ENCODE measurements at regions not wholly inside any gene's neighbourhood (a gene's known extent, or its start where the extent isn't known, plus 50 kb on each side); places are given as distances from the start of the nearest gene placed in this dataset.

DNA sequence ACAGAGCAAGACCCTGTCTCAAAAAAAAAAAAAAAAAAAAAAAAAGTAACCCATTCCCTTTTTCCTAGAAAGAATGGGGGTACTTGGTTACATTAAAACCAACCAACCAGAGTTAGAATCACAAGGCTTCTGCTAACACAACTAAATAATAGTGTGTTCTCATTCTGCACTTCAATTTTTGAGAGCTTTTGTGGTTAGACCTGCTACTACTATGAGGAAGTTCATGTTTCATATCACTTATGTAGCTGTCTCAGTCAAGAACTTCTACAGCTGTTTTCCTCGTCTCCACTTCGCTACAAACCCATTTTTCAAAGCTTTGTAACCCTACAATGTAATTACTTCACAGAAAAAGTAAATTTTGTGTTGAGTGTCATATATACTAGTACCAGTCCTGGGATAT lies 58.3 kb downstream of the PDHA2 start:
- Histone ChIP-seq H3K4me3 (no peak overlapping the region), H3K27ac (no peak overlapping the region)
- DNase-seq (ENCODE audit: low spot score): no peak
- TF ChIP-seq, protein P1, sequence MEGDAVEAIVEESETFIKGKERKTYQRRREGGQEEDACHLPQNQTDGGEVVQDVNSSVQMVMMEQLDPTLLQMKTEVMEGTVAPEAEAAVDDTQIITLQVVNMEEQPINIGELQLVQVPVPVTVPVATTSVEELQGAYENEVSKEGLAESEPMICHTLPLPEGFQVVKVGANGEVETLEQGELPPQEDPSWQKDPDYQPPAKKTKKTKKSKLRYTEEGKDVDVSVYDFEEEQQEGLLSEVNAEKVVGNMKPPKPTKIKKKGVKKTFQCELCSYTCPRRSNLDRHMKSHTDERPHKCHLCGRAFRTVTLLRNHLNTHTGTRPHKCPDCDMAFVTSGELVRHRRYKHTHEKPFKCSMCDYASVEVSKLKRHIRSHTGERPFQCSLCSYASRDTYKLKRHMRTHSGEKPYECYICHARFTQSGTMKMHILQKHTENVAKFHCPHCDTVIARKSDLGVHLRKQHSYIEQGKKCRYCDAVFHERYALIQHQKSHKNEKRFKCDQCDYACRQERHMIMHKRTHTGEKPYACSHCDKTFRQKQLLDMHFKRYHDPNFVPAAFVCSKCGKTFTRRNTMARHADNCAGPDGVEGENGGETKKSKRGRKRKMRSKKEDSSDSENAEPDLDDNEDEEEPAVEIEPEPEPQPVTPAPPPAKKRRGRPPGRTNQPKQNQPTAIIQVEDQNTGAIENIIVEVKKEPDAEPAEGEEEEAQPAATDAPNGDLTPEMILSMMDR (IDR thresholded peaks at IDR 0.05): no peak

DNA sequence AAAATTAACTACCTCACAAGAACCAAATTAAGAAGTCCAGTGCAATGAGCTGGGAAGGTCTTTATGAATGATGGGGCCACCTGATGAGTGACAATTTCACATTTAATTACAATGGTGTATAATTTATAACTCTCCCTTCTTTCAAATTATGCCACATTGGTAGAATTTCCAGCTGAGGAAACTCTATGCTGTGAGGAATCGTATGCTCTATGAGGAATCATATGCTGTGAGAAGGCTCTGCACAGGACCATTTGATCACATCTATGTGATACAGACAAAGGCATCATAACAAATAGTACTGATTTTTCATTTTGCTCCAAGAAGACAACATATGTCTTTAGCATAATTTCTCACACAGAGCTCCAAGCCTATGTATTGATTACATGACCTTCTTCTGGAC lies 69.3 kb downstream of the PDHA2 start:
- no peak for DNase-seq (ENCODE audit: low spot score)
- TF ChIP-seq, protein P1 (IDR thresholded peaks at IDR 0.05): no peak
- no peak overlapping the region for H3K4me3 ChIP-seq
- H3K27ac ChIP-seq: no peak overlapping the region

DNA sequence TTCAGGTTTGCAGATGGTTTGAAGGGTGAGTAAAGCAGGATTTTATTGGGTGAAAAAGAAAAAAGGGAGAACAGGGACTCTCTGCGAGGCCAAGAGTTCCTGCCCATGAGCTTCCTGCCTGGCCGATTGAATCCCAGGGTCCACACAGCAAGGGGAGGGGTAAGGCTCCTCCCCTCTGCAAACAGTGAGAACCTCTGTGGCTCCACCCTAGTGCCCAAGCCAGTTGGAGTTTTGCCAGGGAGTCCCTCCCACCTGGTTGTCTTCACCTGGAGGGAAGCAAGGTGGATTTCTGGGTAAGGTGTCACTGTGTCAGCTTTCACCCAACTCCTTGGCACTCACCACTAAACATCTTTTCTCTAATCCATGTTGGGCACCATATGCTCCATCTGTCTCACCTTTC lies 70.9 kb downstream of the PDHA2 start:
- DNase-seq (ENCODE audit: low spot score): no peak
- H3K4me3 ChIP-seq: no peak overlapping the region
- TF ChIP-seq, protein P1 (IDR thresholded peaks at IDR 0.05): no peak
- H3K27ac ChIP-seq: no peak overlapping the region

DNA sequence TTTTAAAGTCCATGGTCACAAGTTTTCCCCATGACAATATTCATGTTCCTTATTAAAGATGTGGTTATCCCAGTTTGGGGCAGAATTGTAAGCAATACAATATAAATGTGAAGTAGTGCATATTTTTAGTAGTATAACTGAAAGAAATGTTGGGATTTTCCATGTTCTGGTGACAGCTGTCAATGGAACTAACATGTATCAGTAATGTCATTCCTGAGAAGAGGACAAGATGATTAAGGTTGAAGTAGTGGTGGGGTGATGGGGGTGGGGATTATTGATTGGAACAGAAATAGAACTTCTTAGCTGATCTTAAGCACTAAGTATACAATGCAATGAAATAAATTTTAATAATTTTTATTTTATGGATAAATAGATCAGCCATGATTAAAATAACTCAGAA lies 81.6 kb downstream of the PDHA2 start:
- TF ChIP-seq, protein P1 (IDR thresholded peaks at IDR 0.05): no peak
- DNase-seq (ENCODE audit: low spot score): no peak
- Histone ChIP-seq H3K27ac (no peak overlapping the region), H3K4me3 (no peak overlapping the region)

DNA sequence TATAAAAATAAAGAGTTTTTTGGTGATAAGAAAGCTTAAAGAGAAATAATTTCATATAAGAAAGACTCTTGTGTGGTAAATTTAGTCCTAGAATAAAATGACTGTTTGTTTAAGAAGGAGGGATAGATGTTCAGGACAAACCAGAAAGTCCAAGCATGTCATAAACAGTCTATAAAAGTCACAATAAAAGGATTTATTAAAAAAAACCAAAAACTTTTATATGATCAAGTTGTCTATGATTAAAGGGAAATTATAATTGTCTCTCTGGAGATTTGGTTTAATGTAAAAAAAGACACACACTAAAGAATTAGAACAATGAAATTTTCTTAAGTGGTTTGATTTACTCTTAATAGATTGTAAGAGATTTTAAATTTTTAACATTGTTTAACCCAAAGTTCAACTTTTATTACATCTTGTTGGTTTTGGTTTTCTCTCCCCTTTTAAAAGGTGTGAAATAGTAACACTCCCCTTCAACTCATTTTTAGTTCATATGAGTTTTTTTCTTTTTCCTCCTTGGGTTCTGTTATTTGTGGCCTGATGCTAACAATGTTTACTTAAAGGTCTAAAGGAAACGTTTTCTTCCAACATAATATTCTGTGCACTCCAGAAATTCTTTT lies 89.7 kb downstream of the PDHA2 start:
- DNase-seq (ENCODE audit: low spot score): no peak
- H3K4me3 ChIP-seq: no peak overlapping the region
- TF ChIP-seq, protein P1 (IDR thresholded peaks at IDR 0.05): no peak
- H3K27ac ChIP-seq: no peak overlapping the region

DNA sequence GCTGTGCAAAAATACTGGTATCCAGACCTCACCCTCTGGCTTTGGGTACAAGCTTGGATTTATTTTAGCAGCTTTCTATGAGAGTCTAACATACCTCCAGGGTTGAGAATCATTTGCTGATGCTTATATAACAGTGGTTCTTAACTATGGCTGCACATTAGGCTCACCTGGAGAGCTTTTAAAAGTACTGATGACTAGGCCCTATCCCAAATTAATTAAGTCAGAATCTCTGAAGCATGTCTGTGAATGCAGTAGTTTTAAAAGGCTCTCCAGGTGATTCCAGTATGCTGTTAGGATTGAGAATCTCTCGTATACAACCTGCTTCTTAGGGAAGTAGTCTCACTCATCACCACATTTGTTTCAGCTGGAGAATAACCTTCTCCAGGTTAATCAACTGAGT lies 99.2 kb downstream of the PDHA2 start:
- TF ChIP-seq, protein P1 (IDR thresholded peaks at IDR 0.05): no peak
- DNase-seq (ENCODE audit: low spot score): no peak
- H3K4me3 ChIP-seq: no peak overlapping the region
- no peak overlapping the region for H3K27ac ChIP-seq

DNA sequence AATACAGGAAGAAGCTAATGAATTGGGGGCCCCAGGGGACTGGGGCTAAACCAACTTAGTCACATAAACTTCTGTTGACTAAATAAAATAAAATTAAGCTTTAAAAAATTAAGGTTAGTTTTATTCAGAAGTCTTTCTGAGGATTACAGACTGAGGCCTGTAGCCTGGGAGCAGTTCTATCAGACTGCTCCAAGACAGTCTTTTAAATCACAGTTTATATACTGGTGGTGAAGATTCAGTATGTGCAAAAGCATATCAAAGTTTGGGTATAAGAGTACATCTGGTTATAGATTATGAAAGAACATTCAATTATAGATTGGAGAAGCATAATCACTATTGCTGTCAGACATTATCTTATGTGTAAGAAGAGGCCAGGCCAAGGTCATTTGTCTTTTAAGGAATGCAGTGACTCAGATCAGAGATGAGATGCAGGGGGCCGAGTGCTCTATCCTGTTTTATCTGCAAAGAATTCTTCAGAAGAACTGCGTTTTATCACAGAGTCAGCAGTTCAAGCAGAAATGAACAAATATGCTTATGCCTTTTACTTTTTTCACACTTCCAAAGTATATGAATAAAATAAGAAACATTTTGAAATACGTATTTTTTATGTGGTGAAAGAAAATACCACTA lies 109.4 kb downstream of the PDHA2 start:
- DNase-seq (ENCODE audit: low spot score): no peak
- H3K4me3 ChIP-seq: no peak overlapping the region
- no peak overlapping the region for H3K27ac ChIP-seq
- TF ChIP-seq, protein P1 (IDR thresholded peaks at IDR 0.05): no peak

All from coronary artery (tissue), 2 donors.